H1 (cell line): ENCODE measurements at regions not wholly inside any gene's neighbourhood (a gene's known extent, or its start where the extent isn't known, plus 50 kb on each side); places are given as distances from the start of the nearest gene placed in this dataset.

ENCODE experiments used
- EZH2 ChIP-seq: fragments of 200-600 bp; sonication (generic); IDR thresholded peaks from 2 replicates; pipeline ENCODE4 v1.7.1; 2012; ENCODE audit warnings: low read depth, mild to moderate bottlenecking, moderate library complexity, low read length, inconsistent platforms; ENCODE audit not compliant: severe bottlenecking
- FOSL1 ChIP-seq: IDR thresholded peaks from 2 replicates; pipeline ENCODE4 v1.6.1; 2011; ENCODE audit warnings: mild to moderate bottlenecking, low read depth, low read length, moderate library complexity; ENCODE audit not compliant: insufficient read depth
- KDM1A ChIP-seq: fragments of 200-600, 300-600 bp; sonication (generic); IDR thresholded peaks from 2 replicates; pipeline ENCODE4 v1.7.1; 2016; ENCODE audit warnings: mild to moderate bottlenecking, low read length, borderline replicate concordance
- MAFK ChIP-seq: IDR thresholded peaks from 2 replicates; pipeline ENCODE4 v1.6.1; 2012; ENCODE audit warnings: low read depth, mild to moderate bottlenecking, improper control_type of control experiment, low read length
- TF ChIP-seq, protein P1 (sequence below), 3 experiments: IDR thresholded peaks; 1 replicate in 2 of 3; 2 replicates in 1 of 3; pipeline versions ENCODE4 v1.5.1 to v1.6.1; 2011; ENCODE audit warnings: low read length in 3 of 3, mild to moderate bottlenecking in 3 of 3, inconsistent platforms in 2 of 3, low read depth in 1 of 3, moderate library complexity in 1 of 3; ENCODE audit not compliant: insufficient read depth in 1 of 3; ENCODE audit errors: control extremely low read depth in 1 of 3

DNA sequence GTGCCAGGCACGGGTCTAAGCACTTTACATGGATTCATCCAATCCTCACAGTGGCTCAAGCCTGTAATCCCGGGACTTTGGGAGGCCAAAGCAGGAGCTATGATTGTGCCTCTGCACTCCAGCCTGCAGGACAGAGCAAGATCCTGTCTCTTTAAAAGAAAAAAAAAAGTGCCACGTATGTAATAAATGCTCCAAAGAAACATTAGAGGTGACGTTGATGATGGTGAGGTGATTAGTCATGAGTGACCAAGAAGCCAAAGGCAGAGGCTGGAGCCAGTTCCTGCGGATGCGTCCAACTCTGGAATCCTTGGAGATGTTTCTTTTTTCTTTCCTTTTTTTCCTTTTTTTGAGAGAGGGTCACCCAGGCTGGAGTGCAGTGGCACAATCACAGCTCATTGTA lies 59.4 kb upstream of the SIAH1 start:
- TF ChIP-seq EZH2: no peak
- TF ChIP-seq, protein P1, sequence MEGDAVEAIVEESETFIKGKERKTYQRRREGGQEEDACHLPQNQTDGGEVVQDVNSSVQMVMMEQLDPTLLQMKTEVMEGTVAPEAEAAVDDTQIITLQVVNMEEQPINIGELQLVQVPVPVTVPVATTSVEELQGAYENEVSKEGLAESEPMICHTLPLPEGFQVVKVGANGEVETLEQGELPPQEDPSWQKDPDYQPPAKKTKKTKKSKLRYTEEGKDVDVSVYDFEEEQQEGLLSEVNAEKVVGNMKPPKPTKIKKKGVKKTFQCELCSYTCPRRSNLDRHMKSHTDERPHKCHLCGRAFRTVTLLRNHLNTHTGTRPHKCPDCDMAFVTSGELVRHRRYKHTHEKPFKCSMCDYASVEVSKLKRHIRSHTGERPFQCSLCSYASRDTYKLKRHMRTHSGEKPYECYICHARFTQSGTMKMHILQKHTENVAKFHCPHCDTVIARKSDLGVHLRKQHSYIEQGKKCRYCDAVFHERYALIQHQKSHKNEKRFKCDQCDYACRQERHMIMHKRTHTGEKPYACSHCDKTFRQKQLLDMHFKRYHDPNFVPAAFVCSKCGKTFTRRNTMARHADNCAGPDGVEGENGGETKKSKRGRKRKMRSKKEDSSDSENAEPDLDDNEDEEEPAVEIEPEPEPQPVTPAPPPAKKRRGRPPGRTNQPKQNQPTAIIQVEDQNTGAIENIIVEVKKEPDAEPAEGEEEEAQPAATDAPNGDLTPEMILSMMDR (IDR thresholded peaks at IDR 0.05; ENCODE audit: control extremely low read depth in 1 of 3, insufficient read depth in 1 of 3, low read depth in 1 of 3, low read length in 3 of 3): no peak
- TF ChIP-seq MAFK: no peak
- no peak for TF ChIP-seq FOSL1
- TF ChIP-seq KDM1A: no peak
